ENCODE measurements at regions not wholly inside any gene's neighbourhood (a gene's known extent, or its start where the extent isn't known, plus 50 kb on each side); places are given as distances from the start of the nearest gene placed in this dataset.
"Not testable (repeated sequence)": the region's sequence is repeated elsewhere in the genome, so short reads cannot be mapped to it uniquely, and the experiment has no call there.

- Histone ChIP-seq H3K27me3 (replicated peaks; ENCODE audit: control insufficient read depth, insufficient read depth, low read length) (no peaks in the 10 kb centered on the region), H3K36me3 (ENCODE audit: control insufficient read depth, insufficient read depth, low read length) (no peaks in the 10 kb centered on the region), H3K4me3 (replicated peaks; ENCODE audit: low read depth, low read length) (no peak overlapping the region)
- TF ChIP-seq CTCF (IDR thresholded peaks at IDR 0.05; ENCODE audit: insufficient read depth, low read length, poor library complexity, severe bottlenecking), result no peak
- DNase-seq (ENCODE audit: extremely low read depth, insufficient read length), result no peak
Measured at GRCh38 chr2:23041443-23041842, 343.5 kb upstream of the KLHL29 start.

- TF ChIP-seq CTCF (IDR thresholded peaks at IDR 0.05; ENCODE audit: insufficient read depth, low read length, poor library complexity, severe bottlenecking), result no peak
- Histone ChIP-seq H3K4me3 (replicated peaks; ENCODE audit: low read depth, low read length) (no peak overlapping the region), H3K27me3 (replicated peaks; ENCODE audit: control insufficient read depth, insufficient read depth, low read length) (no peaks in the 10 kb centered on the region), H3K36me3 (ENCODE audit: control insufficient read depth, insufficient read depth, low read length) (no peaks in the 10 kb centered on the region)
- DNase-seq (ENCODE audit: extremely low read depth, insufficient read length), result no peak
Measured at GRCh38 chr2:23042216-23042906, 342.6 kb upstream of the KLHL29 start.

- Histone ChIP-seq H3K4me3 (replicated peaks; ENCODE audit: low read depth, low read length) (no peak overlapping the region), H3K27me3 (replicated peaks; ENCODE audit: control insufficient read depth, insufficient read depth, low read length) (peaks cover 1% of the 10 kb centered on the region; the same call in 1 of the 2 replicates), H3K36me3 (ENCODE audit: control insufficient read depth, insufficient read depth, low read length) (no peaks in the 10 kb centered on the region)
- no peak for DNase-seq (ENCODE audit: extremely low read depth, insufficient read length)
- no peak for TF ChIP-seq CTCF (IDR thresholded peaks at IDR 0.05; ENCODE audit: insufficient read depth, low read length, poor library complexity, severe bottlenecking)
Measured at GRCh38 chr2:23050388-23050787, 334.6 kb upstream of the KLHL29 start.

- H3K4me3 ChIP-seq (replicated peaks; ENCODE audit: low read depth, low read length), result no peak overlapping the region
- TF ChIP-seq CTCF (IDR thresholded peaks at IDR 0.05; ENCODE audit: insufficient read depth, low read length, poor library complexity, severe bottlenecking), result no peak
- H3K27me3 ChIP-seq (replicated peaks; ENCODE audit: control insufficient read depth, insufficient read depth, low read length), result peaks cover 1% of the 10 kb centered on the region; the same call in 1 of the 2 replicates
- DNase-seq (ENCODE audit: extremely low read depth, insufficient read length), result no peak
- H3K36me3 ChIP-seq (ENCODE audit: control insufficient read depth, insufficient read depth, low read length), result no peaks in the 10 kb centered on the region
Measured at GRCh38 chr2:23053601-23054000, 331.4 kb upstream of the KLHL29 start.

- no peak for DNase-seq (ENCODE audit: extremely low read depth, insufficient read length)
- peaks cover 1% of the 10 kb centered on the region; the same call in 1 of the 2 replicates for H3K27me3 ChIP-seq (replicated peaks; ENCODE audit: control insufficient read depth, insufficient read depth, low read length)
- TF ChIP-seq CTCF (IDR thresholded peaks at IDR 0.05; ENCODE audit: insufficient read depth, low read length, poor library complexity, severe bottlenecking), result no peak
- H3K36me3 ChIP-seq (ENCODE audit: control insufficient read depth, insufficient read depth, low read length), result no peaks in the 10 kb centered on the region
- H3K4me3 ChIP-seq (replicated peaks; ENCODE audit: low read depth, low read length), result no peak overlapping the region
Measured at GRCh38 chr2:23055251-23055650, 329.7 kb upstream of the KLHL29 start.

- not testable (repeated sequence) for H3K27me3 ChIP-seq (replicated peaks; ENCODE audit: control insufficient read depth, insufficient read depth, low read length); H3K36me3 ChIP-seq (ENCODE audit: control insufficient read depth, insufficient read depth, low read length); DNase-seq (ENCODE audit: extremely low read depth, insufficient read length); H3K4me3 ChIP-seq (replicated peaks; ENCODE audit: low read depth, low read length)
Measured at GRCh38 chr2:23056846-23057245, 328.1 kb upstream of the KLHL29 start.
